AG20443 (cell line): ENCODE measurements at regions not wholly inside any gene's neighbourhood (a gene's known extent, or its start where the extent isn't known, plus 50 kb on each side); places are given as distances from the start of the nearest gene placed in this dataset.

Source experiments
- DNase-seq: peaks from one replicate; pipeline ENCODE4 v3.0.0; 2012; ENCODE audit warnings: low spot score, mixed read lengths

GRCh38 chr12:84807249-84807648, 105.3 kb downstream of the SLC6A15 start:
- DNase-seq = peak; percentile 9

GRCh38 chr12:84805474-84805858, 107.1 kb downstream of the SLC6A15 start:
- no peak for DNase-seq

- no peak for DNase-seq
These were observed 107.7 kb downstream of the SLC6A15 start for GRCh38 chr12:84804691-84805473.

- DNase-seq = no peak
These were observed 108.9 kb downstream of the SLC6A15 start for GRCh38 chr12:84803661-84804060.

- no peak for DNase-seq
These were observed 110.4 kb downstream of the SLC6A15 start for GRCh38 chr12:84802161-84802560.

GRCh38 chr12:84793558-84794367, 118.8 kb downstream of the SLC6A15 start:
- no peak for DNase-seq

GRCh38 chr12:84791444-84791843, 121.2 kb downstream of the SLC6A15 start:
- DNase-seq = no peak

GRCh38 chr12:84789184-84789583, 123.4 kb downstream of the SLC6A15 start:
- no peak for DNase-seq

- no peak for DNase-seq
These were observed 125.3 kb downstream of the SLC6A15 start for GRCh38 chr12:84787253-84787652.

- no peak for DNase-seq
These were observed 126.0 kb downstream of the SLC6A15 start for GRCh38 chr12:84786622-84787021.

GRCh38 chr12:84785951-84786350, 126.6 kb downstream of the SLC6A15 start:
- DNase-seq = no peak

GRCh38 chr12:84785281-84785680, 127.3 kb downstream of the SLC6A15 start:
- no peak for DNase-seq

GRCh38 chr12:84779169-84779568, 133.4 kb downstream of the SLC6A15 start:
- no peak for DNase-seq

- DNase-seq = no peak
These were observed 140.3 kb downstream of the SLC6A15 start for GRCh38 chr12:84772281-84772680.

- no peak for DNase-seq
These were observed 145.5 kb downstream of the SLC6A15 start for GRCh38 chr12:84767079-84767478.

GRCh38 chr12:84766375-84766774, 146.2 kb downstream of the SLC6A15 start:
- no peak for DNase-seq

GRCh38 chr12:84764001-84764400, 148.6 kb downstream of the SLC6A15 start:
- no peak for DNase-seq

GRCh38 chr12:84763107-84763506, 149.5 kb downstream of the SLC6A15 start:
- DNase-seq = peak; percentile 72

GRCh38 chr12:84760091-84760865, 152.3 kb downstream of the SLC6A15 start:
- no peak for DNase-seq

GRCh38 chr12:84757978-84758377, 154.6 kb downstream of the SLC6A15 start:
- DNase-seq = peak; percentile 62

GRCh38 chr12:84756961-84757360, 155.6 kb downstream of the SLC6A15 start:
- peak; percentile 52 for DNase-seq

- no peak for DNase-seq
These were observed 167.5 kb downstream of the SLC6A15 start for GRCh38 chr12:84745127-84745526.

- peak; percentile 35 for DNase-seq
These were observed 170.9 kb downstream of the SLC6A15 start for GRCh38 chr12:84741692-84742091.
